ENCODE measurements at regions not wholly inside any gene's neighbourhood (a gene's known extent, or its start where the extent isn't known, plus 50 kb on each side); places are given as distances from the start of the nearest gene placed in this dataset.

GRCh38 chr16:54506214-54506580 lies 219.6 kb upstream of the IRX3 start:
- no peaks in the 10 kb centered on the region for H3K9me3 ChIP-seq (ENCODE audit: control insufficient read depth, insufficient read depth, low read depth, low read length)
- CTCF ChIA-PET, result interaction anchor here (0.6 kb wide), 1 partner anchor 300 kb away, joined by 3 read pairs; no protein-coding TSS in a partner anchor
- H3K27ac ChIP-seq (ENCODE audit: low read length), result no peak overlapping the region
- H3K27me3 ChIP-seq (ENCODE audit: control insufficient read depth, insufficient read depth, low read length), result no peaks in the 10 kb centered on the region
- POLR2A ChIA-PET, result no interaction called here
- no peak overlapping the region for H3K4me3 ChIP-seq (ENCODE audit: low read depth in 2 of 2, low read length in 2 of 2)
- ATAC-seq (no peak), DNase-seq (ENCODE audit: low read depth, low spot score) (no peak)
- intact Hi-C loops (cut with micrococcal nuclease; ENCODE audit: unreplicated experiment) (no loop called here), in situ Hi-C loops (cut with HindIII; ENCODE audit: low pct_unique_long_range_greater_than_20kb, low sequenced_read_pairs) (no loop called here)
- TF ChIP-seq SIN3A (IDR thresholded peaks at IDR 0.05; ENCODE audit: borderline replicate concordance, insufficient read depth, low read depth, low read length), result no peak
- TF ChIP-seq REST (IDR thresholded peaks at IDR 0.05; ENCODE audit: insufficient read depth in 1 of 2, low read depth in 2 of 2, low read length in 1 of 2), result no peak
- TF ChIP-seq POLR2AphosphoS5 (IDR thresholded peaks at IDR 0.05; ENCODE audit: low read depth, low read length), result no peak
- TF ChIP-seq CTCF (IDR thresholded peaks at IDR 0.05), result no peak
- TF ChIP-seq TCF7L2 (IDR thresholded peaks at IDR 0.05; ENCODE audit: low read depth, low read length), result no peak
- H3K4me1 ChIP-seq (ENCODE audit: control insufficient read depth, insufficient read depth, low read length), result no peaks in the 10 kb centered on the region
- H3K36me3 ChIP-seq (ENCODE audit: control insufficient read depth, insufficient read depth, low read length), result no peaks in the 10 kb centered on the region
- BruUV-seq (replicated peaks), result no TSS peak

DNA sequence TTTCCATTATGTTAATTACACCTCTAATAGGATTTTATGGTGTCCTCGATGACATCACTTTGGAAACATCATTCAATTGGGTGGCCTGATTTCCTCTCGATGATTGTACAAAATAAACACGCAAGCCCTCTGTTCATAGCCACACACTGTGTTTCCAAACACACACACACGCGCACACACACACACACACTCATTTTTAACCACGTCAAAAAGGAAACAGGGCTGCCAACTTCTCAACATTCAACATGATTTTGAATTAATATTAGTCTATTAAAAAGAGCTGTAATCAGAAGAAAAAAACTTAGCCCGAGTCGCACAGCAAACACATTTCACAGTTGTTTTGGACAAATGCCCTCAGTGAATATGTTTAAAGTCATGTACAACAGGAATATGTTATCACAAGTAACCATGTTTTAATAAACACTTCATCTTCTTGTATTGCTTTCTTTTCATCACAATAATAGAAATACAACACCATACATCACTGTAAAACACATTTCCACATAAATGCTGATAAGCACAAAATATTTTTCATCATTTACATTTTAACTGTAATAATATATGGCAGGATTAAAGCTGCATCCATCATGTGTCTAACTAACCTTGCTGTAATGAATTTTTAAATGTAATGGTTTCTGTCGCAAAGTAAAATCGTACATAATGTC lies 219.1 kb upstream of the IRX3 start:
- BruUV-seq (replicated peaks), result no TSS peak
- TF ChIP-seq TCF7L2 (IDR thresholded peaks at IDR 0.05; ENCODE audit: low read depth, low read length) (no peak), CTCF (IDR thresholded peaks at IDR 0.05) (no peak), SIN3A (IDR thresholded peaks at IDR 0.05; ENCODE audit: borderline replicate concordance, insufficient read depth, low read depth, low read length) (no peak), REST (IDR thresholded peaks at IDR 0.05; ENCODE audit: insufficient read depth in 1 of 2, low read depth in 2 of 2, low read length in 1 of 2) (no peak), POLR2AphosphoS5 (IDR thresholded peaks at IDR 0.05; ENCODE audit: low read depth, low read length) (no peak)
- ATAC-seq (no peak), DNase-seq (ENCODE audit: low read depth, low spot score) (no peak)
- Histone ChIP-seq H3K27me3 (ENCODE audit: control insufficient read depth, insufficient read depth, low read length) (no peaks in the 10 kb centered on the region), H3K9me3 (ENCODE audit: control insufficient read depth, insufficient read depth, low read depth, low read length) (no peaks in the 10 kb centered on the region), H3K4me3 (ENCODE audit: low read depth in 2 of 2, low read length in 2 of 2) (no peak overlapping the region), H3K36me3 (ENCODE audit: control insufficient read depth, insufficient read depth, low read length) (no peaks in the 10 kb centered on the region), H3K4me1 (ENCODE audit: control insufficient read depth, insufficient read depth, low read length) (no peaks in the 10 kb centered on the region), H3K27ac (ENCODE audit: low read length) (no peak overlapping the region)
- intact Hi-C loops (cut with micrococcal nuclease; ENCODE audit: unreplicated experiment), result no loop called here
- ChIA-PET CTCF (no interaction called here), POLR2A (no interaction called here)
- in situ Hi-C loops (cut with HindIII; ENCODE audit: low pct_unique_long_range_greater_than_20kb, low sequenced_read_pairs), result no loop called here
